Peyer's patch (tissue), 4 donors: ENCODE measurements at regions not wholly inside any gene's neighbourhood (a gene's known extent, or its start where the extent isn't known, plus 50 kb on each side); places are given as distances from the start of the nearest gene placed in this dataset.

Experiments
- POLR2A ChIP-seq, 2 donors: fragments of 450-650 bp; IDR thresholded peaks; one replicate each; pipeline ENCODE4 v1.5.1; 2017; ENCODE audit warnings: antibody characterized with exemption in 2 of 2, mild to moderate bottlenecking in 2 of 2, moderate library complexity in 2 of 2
- TF ChIP-seq, protein P1 (sequence below), 6 experiments: fragments of 450-650 bp in 4 of 6; fragments of 200-600 bp in 2 of 6; sonication (generic) in 1 of 6; IDR thresholded peaks; one replicate each; pipeline ENCODE4 v1.5.1; 2017 to 2019; ENCODE audit warnings: antibody characterized with exemption in 6 of 6, mild to moderate bottlenecking in 3 of 6, moderate library complexity in 1 of 6

DNA sequence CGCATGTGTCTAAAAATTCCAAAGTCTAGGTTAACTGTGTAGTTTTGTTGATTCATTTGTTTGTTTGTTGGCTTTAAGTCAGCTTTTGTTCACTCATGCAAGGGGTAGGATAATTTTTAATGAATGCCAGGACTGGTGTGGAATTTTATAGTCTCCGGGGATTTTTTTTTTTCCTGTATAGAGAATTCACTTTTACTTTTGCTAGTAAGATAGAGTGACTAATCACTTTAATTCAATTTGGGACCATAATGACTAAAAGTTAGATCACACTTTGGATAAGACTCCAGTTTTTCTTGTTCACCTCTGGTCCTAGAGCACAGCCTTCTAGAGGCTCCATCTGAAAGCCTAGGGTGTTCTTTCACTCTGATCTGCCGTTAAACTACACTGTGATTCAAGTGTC lies 1690.0 kb downstream of the PCDH9 start:
- TF ChIP-seq, protein P1, sequence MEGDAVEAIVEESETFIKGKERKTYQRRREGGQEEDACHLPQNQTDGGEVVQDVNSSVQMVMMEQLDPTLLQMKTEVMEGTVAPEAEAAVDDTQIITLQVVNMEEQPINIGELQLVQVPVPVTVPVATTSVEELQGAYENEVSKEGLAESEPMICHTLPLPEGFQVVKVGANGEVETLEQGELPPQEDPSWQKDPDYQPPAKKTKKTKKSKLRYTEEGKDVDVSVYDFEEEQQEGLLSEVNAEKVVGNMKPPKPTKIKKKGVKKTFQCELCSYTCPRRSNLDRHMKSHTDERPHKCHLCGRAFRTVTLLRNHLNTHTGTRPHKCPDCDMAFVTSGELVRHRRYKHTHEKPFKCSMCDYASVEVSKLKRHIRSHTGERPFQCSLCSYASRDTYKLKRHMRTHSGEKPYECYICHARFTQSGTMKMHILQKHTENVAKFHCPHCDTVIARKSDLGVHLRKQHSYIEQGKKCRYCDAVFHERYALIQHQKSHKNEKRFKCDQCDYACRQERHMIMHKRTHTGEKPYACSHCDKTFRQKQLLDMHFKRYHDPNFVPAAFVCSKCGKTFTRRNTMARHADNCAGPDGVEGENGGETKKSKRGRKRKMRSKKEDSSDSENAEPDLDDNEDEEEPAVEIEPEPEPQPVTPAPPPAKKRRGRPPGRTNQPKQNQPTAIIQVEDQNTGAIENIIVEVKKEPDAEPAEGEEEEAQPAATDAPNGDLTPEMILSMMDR (IDR thresholded peaks at IDR 0.05), result no peak
- no peak for TF ChIP-seq POLR2A (IDR thresholded peaks at IDR 0.05)
